ENCODE measurements at regions not wholly inside any gene's neighbourhood (a gene's known extent, or its start where the extent isn't known, plus 50 kb on each side); places are given as distances from the start of the nearest gene placed in this dataset.

DNA sequence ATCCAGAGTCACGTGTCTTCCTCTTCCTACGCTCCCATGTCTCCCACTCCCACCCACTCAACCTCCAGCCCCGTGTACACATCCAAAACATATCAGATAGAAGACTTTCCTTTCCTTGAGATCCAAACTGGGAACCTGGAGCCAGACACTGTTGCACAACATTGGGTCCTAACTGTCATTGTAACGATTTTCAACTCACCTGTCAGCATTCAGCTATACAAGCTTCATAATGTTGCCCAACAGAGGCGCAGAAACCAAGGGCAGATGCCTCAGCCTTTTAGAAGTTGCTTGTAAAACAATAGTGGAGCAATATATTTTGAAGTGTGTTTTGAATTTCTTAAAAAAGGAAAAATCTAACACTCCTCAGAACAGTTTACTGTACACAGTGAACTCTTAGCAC, 84.9 kb upstream of the GLIS3 start:
- no peaks in the 10 kb centered on the region for H3K36me3 ChIP-seq (replicated peaks; ENCODE audit: insufficient read depth, low read length)
- TF ChIP-seq EZH2phosphoT487 (IDR thresholded peaks at IDR 0.05; ENCODE audit: low read length) (no peak), EZH2 (optimal IDR thresholded peaks at IDR 0.05; ENCODE audit: low read depth, low read length) (no peak)
- TF ChIP-seq, protein P1, sequence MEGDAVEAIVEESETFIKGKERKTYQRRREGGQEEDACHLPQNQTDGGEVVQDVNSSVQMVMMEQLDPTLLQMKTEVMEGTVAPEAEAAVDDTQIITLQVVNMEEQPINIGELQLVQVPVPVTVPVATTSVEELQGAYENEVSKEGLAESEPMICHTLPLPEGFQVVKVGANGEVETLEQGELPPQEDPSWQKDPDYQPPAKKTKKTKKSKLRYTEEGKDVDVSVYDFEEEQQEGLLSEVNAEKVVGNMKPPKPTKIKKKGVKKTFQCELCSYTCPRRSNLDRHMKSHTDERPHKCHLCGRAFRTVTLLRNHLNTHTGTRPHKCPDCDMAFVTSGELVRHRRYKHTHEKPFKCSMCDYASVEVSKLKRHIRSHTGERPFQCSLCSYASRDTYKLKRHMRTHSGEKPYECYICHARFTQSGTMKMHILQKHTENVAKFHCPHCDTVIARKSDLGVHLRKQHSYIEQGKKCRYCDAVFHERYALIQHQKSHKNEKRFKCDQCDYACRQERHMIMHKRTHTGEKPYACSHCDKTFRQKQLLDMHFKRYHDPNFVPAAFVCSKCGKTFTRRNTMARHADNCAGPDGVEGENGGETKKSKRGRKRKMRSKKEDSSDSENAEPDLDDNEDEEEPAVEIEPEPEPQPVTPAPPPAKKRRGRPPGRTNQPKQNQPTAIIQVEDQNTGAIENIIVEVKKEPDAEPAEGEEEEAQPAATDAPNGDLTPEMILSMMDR (IDR thresholded peaks at IDR 0.05; ENCODE audit: low read length): no peak
- no peak overlapping the region for H3K4me3 ChIP-seq (ENCODE audit: low read length)
- H3K9me3 ChIP-seq (replicated peaks; ENCODE audit: insufficient read depth, low read length): no peaks in the 10 kb centered on the region
- no peaks in the 10 kb centered on the region for H4K20me1 ChIP-seq (ENCODE audit: insufficient read depth, low read length)
- no peaks in the 10 kb centered on the region for H3K4me1 ChIP-seq (ENCODE audit: low read length)
- H2AFZ ChIP-seq (ENCODE audit: low read length): no peak overlapping the region
- H3K4me2 ChIP-seq (ENCODE audit: low read depth, low read length): no peak overlapping the region
- H3K79me2 ChIP-seq (ENCODE audit: low read length): no peaks in the 10 kb centered on the region
- H3K27me3 ChIP-seq (replicated peaks; ENCODE audit: insufficient read depth, low read length): no peaks in the 10 kb centered on the region
- no peak overlapping the region for H3K27ac ChIP-seq (ENCODE audit: low read length)
- H3F3A ChIP-seq (ENCODE audit: insufficient read depth, low read length): no peaks in the 10 kb centered on the region
- no peak overlapping the region for H3K9ac ChIP-seq (ENCODE audit: low read length)
- DNase-seq: no peak
- H3K9me2 ChIP-seq (replicated peaks; ENCODE audit: insufficient read depth, low read length): no peaks in the 10 kb centered on the region

DNA sequence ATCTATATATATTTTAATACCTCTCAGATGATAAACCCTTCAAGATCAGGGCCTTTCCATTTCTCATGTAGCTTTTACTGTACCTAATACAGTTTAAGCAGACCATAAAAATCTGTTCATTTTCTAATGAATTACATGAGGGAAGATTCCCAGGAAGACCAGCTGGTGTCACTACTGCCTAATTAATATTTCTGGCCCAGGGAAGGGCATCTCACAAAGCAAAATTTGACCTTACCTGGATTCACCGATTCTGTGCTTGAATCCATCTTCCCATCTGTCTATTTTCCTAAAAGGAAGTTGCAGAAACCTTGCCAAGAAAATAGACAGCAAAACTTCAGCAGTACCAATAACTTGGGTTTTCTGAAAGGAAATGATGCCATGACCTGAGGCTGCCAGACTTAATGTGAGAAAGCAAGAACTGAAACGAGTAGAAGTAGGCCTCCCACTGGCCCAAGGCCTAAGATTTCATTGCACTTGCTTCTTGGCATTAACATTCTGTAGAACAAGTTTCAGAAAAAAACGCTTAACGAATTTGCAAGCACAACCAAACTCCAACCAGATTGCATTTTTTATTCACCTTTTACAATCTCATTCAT, 83.0 kb upstream of the GLIS3 start:
- Histone ChIP-seq H3K36me3 (replicated peaks; ENCODE audit: insufficient read depth, low read length) (no peaks in the 10 kb centered on the region), H3F3A (ENCODE audit: insufficient read depth, low read length) (no peaks in the 10 kb centered on the region), H3K4me3 (ENCODE audit: low read length) (no peak overlapping the region), H3K79me2 (ENCODE audit: low read length) (no peaks in the 10 kb centered on the region), H3K4me2 (ENCODE audit: low read depth, low read length) (no peak overlapping the region), H4K20me1 (ENCODE audit: insufficient read depth, low read length) (no peaks in the 10 kb centered on the region), H3K9me2 (replicated peaks; ENCODE audit: insufficient read depth, low read length) (no peaks in the 10 kb centered on the region), H3K9ac (ENCODE audit: low read length) (no peak overlapping the region), H2AFZ (ENCODE audit: low read length) (no peak overlapping the region), H3K27ac (ENCODE audit: low read length) (no peak overlapping the region), H3K9me3 (replicated peaks; ENCODE audit: insufficient read depth, low read length) (no peaks in the 10 kb centered on the region), H3K27me3 (replicated peaks; ENCODE audit: insufficient read depth, low read length) (no peaks in the 10 kb centered on the region), H3K4me1 (ENCODE audit: low read length) (no peaks in the 10 kb centered on the region)
- DNase-seq: peak; percentile 43
- no peak for TF ChIP-seq EZH2 (optimal IDR thresholded peaks at IDR 0.05; ENCODE audit: low read depth, low read length)
- TF ChIP-seq, protein P1 (IDR thresholded peaks at IDR 0.05; ENCODE audit: low read length): peak; percentile 41

DNA sequence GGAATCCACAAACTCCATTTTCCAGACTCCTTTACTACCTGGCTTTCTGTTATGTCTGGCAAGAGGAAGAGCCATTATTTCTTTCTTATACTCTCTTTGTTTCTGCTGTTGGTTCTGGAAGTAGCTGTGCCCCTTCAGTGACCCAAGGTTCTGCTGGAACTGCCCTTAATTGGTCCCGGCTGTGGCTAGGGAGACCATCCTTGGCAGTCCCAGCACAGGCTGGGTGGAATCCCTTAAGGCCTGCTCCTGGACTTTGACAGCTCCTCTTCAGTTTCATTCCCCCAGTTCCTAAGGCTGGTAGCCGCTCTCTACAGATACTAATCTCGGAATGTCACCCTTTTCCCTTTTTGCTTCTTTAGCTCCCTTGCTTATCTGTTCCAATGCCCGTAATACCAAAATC, 81.9 kb upstream of the GLIS3 start:
- no peak overlapping the region for H3K4me2 ChIP-seq (ENCODE audit: low read depth, low read length)
- TF ChIP-seq EZH2 (optimal IDR thresholded peaks at IDR 0.05; ENCODE audit: low read depth, low read length): no peak
- TF ChIP-seq, protein P1 (IDR thresholded peaks at IDR 0.05; ENCODE audit: low read length): no peak
- TF ChIP-seq EZH2phosphoT487 (IDR thresholded peaks at IDR 0.05; ENCODE audit: low read length): no peak
- no peak overlapping the region for H3K4me3 ChIP-seq (ENCODE audit: low read length)
- H3K9ac ChIP-seq (ENCODE audit: low read length): no peak overlapping the region
- H3K79me2 ChIP-seq (ENCODE audit: low read length): no peaks in the 10 kb centered on the region
- H2AFZ ChIP-seq (ENCODE audit: low read length): no peak overlapping the region
- H3K27ac ChIP-seq (ENCODE audit: low read length): no peak overlapping the region
- H3K27me3 ChIP-seq (replicated peaks; ENCODE audit: insufficient read depth, low read length): no peaks in the 10 kb centered on the region
- no peaks in the 10 kb centered on the region for H3K4me1 ChIP-seq (ENCODE audit: low read length)
- no peaks in the 10 kb centered on the region for H3F3A ChIP-seq (ENCODE audit: insufficient read depth, low read length)
- H3K9me2 ChIP-seq (replicated peaks; ENCODE audit: insufficient read depth, low read length): no peaks in the 10 kb centered on the region
- H3K9me3 ChIP-seq (replicated peaks; ENCODE audit: insufficient read depth, low read length): no peaks in the 10 kb centered on the region
- DNase-seq: no peak
- H3K36me3 ChIP-seq (replicated peaks; ENCODE audit: insufficient read depth, low read length): no peaks in the 10 kb centered on the region
- no peaks in the 10 kb centered on the region for H4K20me1 ChIP-seq (ENCODE audit: insufficient read depth, low read length)

Data from MM.1S (cell line).